GM12865 (cell line): ENCODE measurements at regions not wholly inside any gene's neighbourhood (a gene's known extent, or its start where the extent isn't known, plus 50 kb on each side); places are given as distances from the start of the nearest gene placed in this dataset.
"Not testable (repeated sequence)": the region's sequence is repeated elsewhere in the genome, so short reads cannot be mapped to it uniquely, and the experiment has no call there.

Experiments used
- DNase-seq: peaks from one replicate; pipeline ENCODE4 v3.0.0; 2010; ENCODE audit warnings: low read depth
- H3K4me3 ChIP-seq: 2 replicates; pipeline ENCODE4 v1.5.1; 2011; ENCODE audit warnings: mild to moderate bottlenecking, low read depth, low read length, control low read depth
- TF ChIP-seq, protein P1 (sequence below): IDR thresholded peaks from 2 replicates; pipeline ENCODE4 v1.5.1; 2011; ENCODE audit warnings: low read length, control low read depth, low read depth, inconsistent platforms; ENCODE audit not compliant: insufficient read depth; ENCODE audit errors: missing control alignments

DNA sequence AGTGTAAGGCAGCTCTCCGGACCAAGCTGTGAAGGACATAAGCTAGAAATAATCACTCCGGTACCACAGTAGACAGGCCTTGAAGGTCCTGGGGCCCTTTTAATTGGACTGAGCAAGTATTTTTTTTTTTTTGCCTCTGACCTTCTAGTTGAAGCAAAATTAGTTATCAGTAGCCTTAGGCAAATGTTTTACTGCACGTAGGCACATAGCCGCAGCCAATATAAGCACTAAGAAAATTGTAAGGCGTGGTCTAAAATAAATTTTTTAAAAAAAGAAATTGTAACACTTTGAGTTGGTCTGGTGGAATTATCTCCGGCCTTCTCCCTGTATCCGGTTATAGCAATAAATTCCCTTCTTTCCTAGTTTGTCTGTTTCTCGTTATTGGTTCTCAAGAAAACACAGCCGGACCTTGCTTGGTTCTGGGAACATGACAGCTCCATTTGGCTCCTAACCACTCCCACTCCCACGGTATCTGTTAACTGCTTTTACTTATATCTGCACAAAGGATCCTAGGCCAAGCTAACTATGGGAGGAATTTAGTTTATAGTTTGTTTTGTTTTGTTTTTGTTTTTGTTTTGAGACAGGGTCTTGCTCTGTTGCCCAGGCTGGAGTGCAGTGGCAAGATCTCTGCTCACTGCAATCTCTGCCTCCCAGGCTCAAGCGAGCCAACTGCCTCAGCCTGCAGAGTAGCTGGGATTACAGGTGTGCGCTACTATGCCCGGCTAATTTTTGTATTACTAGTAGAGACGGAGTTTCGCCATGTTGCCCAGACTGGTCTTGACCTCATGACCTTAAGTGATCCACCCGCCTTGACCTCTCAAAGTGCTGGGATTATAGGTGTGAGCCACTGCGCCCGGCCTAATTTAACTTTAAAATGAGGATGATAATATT lies 124.4 kb upstream of the KIF5B start:
- H3K4me3 ChIP-seq: no peak overlapping the region
- DNase-seq: no peak
- TF ChIP-seq, protein P1, sequence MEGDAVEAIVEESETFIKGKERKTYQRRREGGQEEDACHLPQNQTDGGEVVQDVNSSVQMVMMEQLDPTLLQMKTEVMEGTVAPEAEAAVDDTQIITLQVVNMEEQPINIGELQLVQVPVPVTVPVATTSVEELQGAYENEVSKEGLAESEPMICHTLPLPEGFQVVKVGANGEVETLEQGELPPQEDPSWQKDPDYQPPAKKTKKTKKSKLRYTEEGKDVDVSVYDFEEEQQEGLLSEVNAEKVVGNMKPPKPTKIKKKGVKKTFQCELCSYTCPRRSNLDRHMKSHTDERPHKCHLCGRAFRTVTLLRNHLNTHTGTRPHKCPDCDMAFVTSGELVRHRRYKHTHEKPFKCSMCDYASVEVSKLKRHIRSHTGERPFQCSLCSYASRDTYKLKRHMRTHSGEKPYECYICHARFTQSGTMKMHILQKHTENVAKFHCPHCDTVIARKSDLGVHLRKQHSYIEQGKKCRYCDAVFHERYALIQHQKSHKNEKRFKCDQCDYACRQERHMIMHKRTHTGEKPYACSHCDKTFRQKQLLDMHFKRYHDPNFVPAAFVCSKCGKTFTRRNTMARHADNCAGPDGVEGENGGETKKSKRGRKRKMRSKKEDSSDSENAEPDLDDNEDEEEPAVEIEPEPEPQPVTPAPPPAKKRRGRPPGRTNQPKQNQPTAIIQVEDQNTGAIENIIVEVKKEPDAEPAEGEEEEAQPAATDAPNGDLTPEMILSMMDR: no peak

- H3K4me3 ChIP-seq: no peak overlapping the region
- no peak for DNase-seq
- TF ChIP-seq, protein P1: no peak
Observed at GRCh38 chr10:32179836-32180235, 123.6 kb upstream of the KIF5B start.

- DNase-seq, H3K4me3 ChIP-seq: not testable (repeated sequence)
Observed at GRCh38 chr10:32177594-32177993, 121.4 kb upstream of the KIF5B start.

GRCh38 chr10:32175629-32176028 lies 119.4 kb upstream of the KIF5B start:
- TF ChIP-seq, protein P1: no peak
- DNase-seq: no peak

DNA sequence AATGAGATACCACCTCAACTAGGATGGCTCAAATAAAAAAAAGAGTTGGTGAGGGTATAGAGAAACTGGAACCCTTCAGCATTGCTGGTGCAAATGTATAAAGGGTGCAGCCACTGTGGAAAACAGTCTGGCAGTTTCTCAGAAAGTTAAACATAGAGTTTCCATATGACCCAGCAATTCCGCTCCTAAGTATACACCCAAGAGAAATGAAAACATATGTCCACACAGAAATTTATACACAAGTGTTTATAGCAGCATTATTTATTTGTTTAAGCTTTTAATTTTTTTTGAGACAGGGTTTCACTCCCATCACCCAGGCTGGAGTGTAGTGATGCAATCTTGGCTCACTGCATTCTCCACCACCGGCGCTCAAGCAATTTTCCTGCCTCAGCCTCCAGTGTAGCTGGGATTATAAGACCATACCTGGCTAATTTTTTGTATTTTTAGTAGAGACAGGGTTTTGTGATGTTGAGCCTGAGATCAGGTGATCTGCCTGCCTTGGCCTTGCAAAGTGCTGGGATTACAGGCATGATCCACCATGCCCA lies 118.2 kb upstream of the KIF5B start:
- H3K4me3 ChIP-seq: no peak overlapping the region
- DNase-seq: no peak
- TF ChIP-seq, protein P1: no peak

More at GRCh38 chr10:32175629-32176028, 119.4 kb upstream of the KIF5B start:
- H3K4me3 ChIP-seq: no peak overlapping the region

DNA sequence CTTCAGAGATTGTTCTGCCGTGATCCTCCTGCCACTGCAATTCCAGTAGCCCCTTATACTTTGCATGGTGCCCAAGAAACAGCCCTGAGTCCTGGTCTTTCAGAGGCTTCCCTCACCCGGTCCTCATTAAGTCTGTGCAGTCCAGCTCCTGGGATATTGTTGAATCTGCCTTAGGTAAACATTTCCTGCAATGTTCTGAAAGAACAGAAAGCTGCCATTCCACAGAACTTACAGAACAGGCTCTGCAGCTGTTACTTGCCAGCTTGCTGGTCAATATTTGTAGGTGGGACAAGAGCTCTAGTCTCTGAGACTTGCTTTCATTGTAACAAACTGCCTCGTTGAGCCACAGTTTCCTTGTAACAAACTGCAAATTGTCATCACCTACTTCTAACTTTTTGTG lies 115.0 kb upstream of the KIF5B start:
- H3K4me3 ChIP-seq: no peak overlapping the region
- TF ChIP-seq, protein P1: no peak
- DNase-seq: no peak

DNA sequence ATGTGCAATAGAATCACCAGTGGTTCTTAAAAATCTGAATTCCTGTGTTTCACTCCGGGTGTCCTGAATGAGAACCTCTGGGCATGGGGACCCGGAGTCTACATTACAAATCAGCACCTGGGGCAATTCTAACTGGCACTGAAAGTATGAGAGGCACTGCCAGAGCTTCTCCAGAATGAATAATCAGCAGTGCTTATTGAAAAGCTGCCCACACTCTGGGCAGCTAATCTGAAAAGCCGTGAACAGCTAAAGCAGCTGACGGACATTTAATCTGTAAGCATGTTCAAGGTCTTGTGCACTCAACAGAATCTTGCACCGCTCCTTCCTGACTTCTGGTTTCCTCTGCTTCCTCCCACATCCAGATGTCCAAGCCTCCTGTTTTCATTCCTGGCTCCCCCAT lies 113.3 kb upstream of the KIF5B start:
- no peak for DNase-seq
- TF ChIP-seq, protein P1: no peak
- no peak overlapping the region for H3K4me3 ChIP-seq
